K562 (cell line): ENCODE measurements at regions not wholly inside any gene's neighbourhood (a gene's known extent, or its start where the extent isn't known, plus 50 kb on each side); places are given as distances from the start of the nearest gene placed in this dataset.
"Not testable (repeated sequence)": the region's sequence is repeated elsewhere in the genome, so short reads cannot be mapped to it uniquely, and the experiment has no call there.

ENCODE experiments used
- CEBPB ChIP-seq: fragments of 450-650 bp; IDR thresholded peaks from 2 replicates; pipeline ENCODE4 v1.6.1; 2016; ENCODE audit warnings: missing genetic modification characterization, missing compliant biosample characterization
- CHCHD3 ChIP-seq: fragments of 250-450 bp; sonication (Bioruptor Pico); IDR thresholded peaks from 2 replicates; pipeline ENCODE4 v2.1.2; 2022; ENCODE audit warnings: mild to moderate bottlenecking
- CTCF ChIP-seq, 3 experiments: IDR thresholded peaks in 2 of 3; conservative IDR thresholded peaks in 1 of 3; 2 replicates each; pipeline ENCODE4 v1.5.1; 2011 to 2012; ENCODE audit warnings: low read length in 3 of 3, mild to moderate bottlenecking in 3 of 3, control low read depth in 2 of 3, improper control_type of control experiment in 1 of 3, inconsistent platforms in 1 of 3, low read depth in 1 of 3, mixed read lengths in 1 of 3, moderate library complexity in 1 of 3; ENCODE audit not compliant: insufficient read depth in 2 of 3
- JUNB ChIP-seq: fragments of 450-650 bp; formaldehyde crosslinking; conservative IDR thresholded peaks from 2 replicates; pipeline ENCODE4 v1.4.0; 2020; ENCODE audit warnings: mild to moderate bottlenecking
- LEF1 ChIP-seq: fragments of 450-650 bp; IDR thresholded peaks from 2 replicates; pipeline ENCODE4 v1.6.1; 2016; ENCODE audit warnings: mild to moderate bottlenecking
- SPI1 ChIP-seq: IDR thresholded peaks from 2 replicates; pipeline ENCODE4 v1.6.1; 2011; ENCODE audit warnings: low read depth, low read length, control low read depth, borderline replicate concordance
- ZBTB8A ChIP-seq: fragments of 450-650 bp; IDR thresholded peaks from 2 replicates; pipeline ENCODE4 v1.6.1; 2018; ENCODE audit warnings: mild to moderate bottlenecking, moderate library complexity; ENCODE audit not compliant: partially characterized antibody
- ZNF224 ChIP-seq: sonication (generic); formaldehyde crosslinking; IDR thresholded peaks from 2 replicates; pipeline ENCODE4 v1.8.0; 2022; ENCODE audit warnings: mild to moderate bottlenecking, missing genetic modification reagents
- TF ChIP-seq, protein P1 (sequence below), 3 experiments: fragments of 200-800 bp in 1 of 3; sonication (Bioruptor generic) in 1 of 3; sonication (generic) in 1 of 3; formaldehyde crosslinking in 1 of 3; IDR thresholded peaks; 2 replicates each; pipeline versions ENCODE4 v1.6.1 to v1.8.0; 2016 to 2022; ENCODE audit warnings: mild to moderate bottlenecking in 2 of 3, missing compliant biosample characterization in 2 of 3, missing genetic modification characterization in 2 of 3, missing genetic modification reagents in 1 of 3

DNA sequence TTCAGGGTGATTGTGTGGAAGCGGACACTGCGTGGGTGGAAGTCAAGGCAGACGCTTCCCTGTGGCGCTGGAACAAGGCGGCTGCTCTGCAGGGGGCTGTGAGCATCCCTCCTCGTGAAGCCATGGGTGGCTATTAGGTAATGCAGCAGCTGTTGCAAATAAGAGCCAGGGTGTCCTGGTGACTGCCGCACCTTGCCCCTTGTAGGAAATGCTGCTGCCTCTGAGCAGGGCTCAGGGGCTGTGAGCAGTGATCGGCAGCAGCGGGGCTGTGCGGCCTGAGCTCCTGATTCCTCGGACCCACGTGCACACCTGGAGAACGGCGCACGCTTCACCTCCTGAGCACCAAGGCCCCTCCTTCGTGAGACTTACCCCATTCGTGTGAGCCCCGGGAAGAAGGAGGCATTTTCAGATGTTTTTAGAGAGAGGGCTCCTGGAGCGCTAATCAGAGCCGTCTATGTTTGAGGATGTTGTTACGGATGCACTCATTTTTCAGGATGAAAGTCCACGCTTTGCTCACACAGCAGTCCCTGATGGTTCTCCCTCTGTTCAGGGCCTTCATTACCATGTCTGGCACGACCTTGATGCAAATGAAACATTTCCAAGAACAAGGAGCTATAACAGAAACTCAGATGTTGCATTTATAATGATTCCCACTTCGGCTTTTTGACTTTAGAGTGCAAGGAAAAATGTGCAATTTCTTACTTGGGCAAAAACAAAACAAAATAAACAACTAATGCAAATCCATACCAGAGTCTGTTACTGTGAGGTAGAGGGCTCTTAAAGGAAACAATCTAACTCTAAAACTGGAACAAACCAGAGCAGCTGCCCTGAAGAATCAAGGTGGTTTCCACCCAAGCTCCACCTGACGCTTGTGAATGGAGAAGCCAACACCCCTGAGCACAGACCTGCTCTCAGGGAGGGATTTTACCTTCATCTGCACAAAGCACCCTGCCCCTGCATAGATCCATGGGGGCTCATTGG lies 936.1 kb downstream of the SPATA31A7 start:
- not testable (repeated sequence) for TF ChIP-seq CTCF (IDR thresholded peaks at IDR 0.05 in 2 of 3, conservative IDR thresholded peaks at IDR 0.05 in 1 of 3; ENCODE audit: insufficient read depth in 2 of 3, low read depth in 1 of 3, low read length in 3 of 3); SPI1; ZBTB8A; JUNB (CRISPR knock-in tag); LEF1; CEBPB (tag); ZNF224 (CRISPR knock-in tag); CHCHD3
- TF ChIP-seq, protein P1, sequence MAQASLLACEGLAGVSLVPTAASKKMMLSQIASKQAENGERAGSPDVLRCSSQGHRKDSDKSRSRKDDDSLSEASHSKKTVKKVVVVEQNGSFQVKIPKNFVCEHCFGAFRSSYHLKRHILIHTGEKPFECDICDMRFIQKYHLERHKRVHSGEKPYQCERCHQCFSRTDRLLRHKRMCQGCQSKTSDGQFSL (CRISPR knock-in tag; IDR thresholded peaks at IDR 0.05) = not testable (repeated sequence)
- TF ChIP-seq, protein P1 (tag; IDR thresholded peaks at IDR 0.05) = not testable (repeated sequence)
